A673 (cell line): ENCODE measurements at regions not wholly inside any gene's neighbourhood (a gene's known extent, or its start where the extent isn't known, plus 50 kb on each side); places are given as distances from the start of the nearest gene placed in this dataset.

Experiments used
- CTCF ChIP-seq: fragments of 300-800, 200-600 bp; sonication (generic); conservative IDR thresholded peaks from 2 replicates; pipeline ENCODE4 v1.5.1; 2017; ENCODE audit warnings: low read depth, mild to moderate bottlenecking, antibody characterized with exemption, low read length, moderate library complexity, mixed read lengths
- EZH2 ChIP-seq: fragments of 200-600 bp; sonication (generic); IDR thresholded peaks from 2 replicates; pipeline ENCODE4 v1.6.1; 2017; ENCODE audit warnings: borderline replicate concordance, low read depth, mild to moderate bottlenecking, mixed read lengths, antibody characterized with exemption, low read length; ENCODE audit not compliant: poor library complexity, severe bottlenecking

DNA sequence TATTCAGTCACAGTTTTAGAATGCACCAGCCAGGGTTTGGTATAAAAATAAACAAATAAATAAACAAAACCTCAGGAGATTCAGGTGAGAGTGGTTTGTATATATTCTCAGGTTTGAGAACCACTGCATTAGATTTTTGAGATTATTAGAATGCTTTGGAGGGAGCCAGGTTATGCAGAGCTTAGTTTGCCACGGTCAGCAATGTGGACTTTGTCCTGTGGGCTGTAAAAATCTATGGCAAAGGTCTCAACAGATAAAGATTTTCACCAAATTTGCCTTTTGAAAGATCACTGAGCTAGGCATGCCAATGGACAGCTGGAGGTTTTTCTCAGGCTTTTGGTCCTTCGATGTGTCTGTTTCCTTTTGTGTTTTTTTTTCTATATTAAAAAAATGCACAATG, 650.1 kb upstream of the RAG2 start:
- TF ChIP-seq EZH2 (no peak), CTCF (no peak)
